HG02981 (cell line): ENCODE measurements at regions not wholly inside any gene's neighbourhood (a gene's known extent, or its start where the extent isn't known, plus 50 kb on each side); places are given as distances from the start of the nearest gene placed in this dataset.

Experiments
- ATAC-seq: cut with Tn5 transposase; IDR thresholded peaks from one replicate; pipeline ENCODE4 v1.9.1; 2021; ENCODE audit warnings: mild to moderate bottlenecking, moderate library complexity; ENCODE audit not compliant: unreplicated experiment

GRCh38 chr3:23663661-23664186 is 142.0 kb upstream of the UBE2E1 start:
- ATAC-seq: no peak

GRCh38 chr3:23664459-23664858 is 141.3 kb upstream of the UBE2E1 start:
- no peak for ATAC-seq

- no peak for ATAC-seq
Observed at GRCh38 chr3:23665741-23666140, 140.0 kb upstream of the UBE2E1 start.

GRCh38 chr3:23666818-23667217 is 138.9 kb upstream of the UBE2E1 start:
- no peak for ATAC-seq

GRCh38 chr3:23667536-23668429 is 138.0 kb upstream of the UBE2E1 start:
- ATAC-seq: no peak

- no peak for ATAC-seq
Observed at GRCh38 chr3:23668430-23668904, 137.3 kb upstream of the UBE2E1 start.

- ATAC-seq: no peak
Observed at GRCh38 chr3:23669541-23670255, 136.1 kb upstream of the UBE2E1 start.

GRCh38 chr3:23671851-23672589 is 133.7 kb upstream of the UBE2E1 start:
- no peak for ATAC-seq

GRCh38 chr3:23672628-23673027 is 133.1 kb upstream of the UBE2E1 start:
- ATAC-seq: no peak

- no peak for ATAC-seq
Observed at GRCh38 chr3:23675010-23675409, 130.7 kb upstream of the UBE2E1 start.

- no peak for ATAC-seq
Observed at GRCh38 chr3:23676093-23676492, 129.7 kb upstream of the UBE2E1 start.

- no peak for ATAC-seq
Observed at GRCh38 chr3:23682646-23683045, 123.1 kb upstream of the UBE2E1 start.

- ATAC-seq: no peak
Observed at GRCh38 chr3:23685541-23686258, 120.1 kb upstream of the UBE2E1 start.

- ATAC-seq: no peak
Observed at GRCh38 chr3:23686519-23686918, 119.2 kb upstream of the UBE2E1 start.

GRCh38 chr3:23691357-23691895 is 114.3 kb upstream of the UBE2E1 start:
- ATAC-seq: no peak

GRCh38 chr3:23696842-23697241 is 108.9 kb upstream of the UBE2E1 start:
- ATAC-seq: no peak

GRCh38 chr3:23697416-23697815 is 108.3 kb upstream of the UBE2E1 start:
- no peak for ATAC-seq

- no peak for ATAC-seq
Observed at GRCh38 chr3:23698652-23699313, 107.0 kb upstream of the UBE2E1 start.

GRCh38 chr3:23700616-23701015 is 105.1 kb upstream of the UBE2E1 start:
- ATAC-seq: no peak
